GM18502 (cell line): ENCODE measurements at regions not wholly inside any gene's neighbourhood (a gene's known extent, or its start where the extent isn't known, plus 50 kb on each side); places are given as distances from the start of the nearest gene placed in this dataset.

Experiments used
- ATAC-seq: cut with Tn5 transposase; IDR thresholded peaks from one replicate; pipeline ENCODE4 v1.9.1; 2021; ENCODE audit warnings: mild to moderate bottlenecking; ENCODE audit not compliant: unreplicated experiment, poor library complexity

- ATAC-seq: no peak
These were observed 56.2 kb upstream of the ANKRD50 start for GRCh38 chr4:124768596-124769365.

- no peak for ATAC-seq
These were observed 50.4 kb upstream of the ANKRD50 start for GRCh38 chr4:124762956-124763355.
